HG02588 (cell line): ENCODE measurements at regions not wholly inside any gene's neighbourhood (a gene's known extent, or its start where the extent isn't known, plus 50 kb on each side); places are given as distances from the start of the nearest gene placed in this dataset.
A peak's percentile ranks its signal among the peaks of the same experiment; 100 is the strongest.

Experiments used
- ATAC-seq: cut with Tn5 transposase; IDR thresholded peaks from one replicate; pipeline ENCODE4 v1.9.1; 2021; ENCODE audit warnings: mild to moderate bottlenecking, moderate library complexity; ENCODE audit not compliant: unreplicated experiment

GRCh38 chr2:7574385-7574784 is 657.2 kb downstream of the RNF144A start:
- no peak for ATAC-seq

GRCh38 chr2:7577769-7578168 is 660.6 kb downstream of the RNF144A start:
- ATAC-seq, result no peak

- no peak for ATAC-seq
These were observed 666.8 kb downstream of the RNF144A start for GRCh38 chr2:7584017-7584416.

GRCh38 chr2:7586898-7587297 is 669.7 kb downstream of the RNF144A start:
- no peak for ATAC-seq

DNA sequence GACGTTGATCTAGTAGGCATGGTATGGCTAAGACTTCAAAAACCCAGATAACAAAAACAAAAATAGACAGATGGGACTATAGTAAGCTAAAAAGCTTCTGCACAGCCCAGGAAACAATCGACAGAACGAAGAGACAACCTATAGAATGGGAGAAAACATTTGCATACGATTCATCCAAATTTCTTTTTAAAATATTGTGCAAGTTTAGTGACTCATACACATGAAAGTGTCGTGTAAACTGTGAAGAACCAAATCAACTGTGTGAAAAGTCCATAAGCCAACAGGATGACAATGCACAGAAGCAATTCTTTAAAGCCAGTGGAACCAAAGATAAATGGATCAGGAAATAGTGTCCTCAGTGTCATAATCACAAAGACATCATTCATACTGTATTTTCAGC is 671.1 kb downstream of the RNF144A start:
- no peak for ATAC-seq

DNA sequence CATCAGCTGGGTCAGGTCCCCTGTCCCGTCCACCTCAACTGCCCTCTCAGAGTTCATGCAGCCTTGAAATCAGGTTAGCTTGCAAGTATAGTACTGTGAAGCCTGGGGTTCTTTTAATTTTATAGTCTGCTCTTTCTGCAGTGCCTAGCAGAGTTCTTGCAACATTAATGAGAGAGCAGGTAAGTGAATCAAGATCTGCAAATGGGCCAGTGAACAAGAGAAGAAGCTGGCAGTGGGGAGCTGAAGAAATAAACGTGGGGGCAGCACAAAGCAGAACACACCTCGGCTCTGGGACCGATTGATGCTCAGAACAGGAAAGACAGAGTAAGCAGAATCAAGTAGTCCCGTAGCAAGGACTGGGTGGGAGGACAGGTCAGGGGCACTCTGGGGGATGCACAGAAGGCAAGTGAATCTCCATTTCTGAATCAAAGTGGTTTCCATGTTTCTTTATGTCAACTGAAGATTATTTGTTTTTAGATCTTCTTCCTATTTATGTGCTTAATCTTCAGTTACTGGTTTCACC is 675.5 kb downstream of the RNF144A start:
- ATAC-seq, result no peak

DNA sequence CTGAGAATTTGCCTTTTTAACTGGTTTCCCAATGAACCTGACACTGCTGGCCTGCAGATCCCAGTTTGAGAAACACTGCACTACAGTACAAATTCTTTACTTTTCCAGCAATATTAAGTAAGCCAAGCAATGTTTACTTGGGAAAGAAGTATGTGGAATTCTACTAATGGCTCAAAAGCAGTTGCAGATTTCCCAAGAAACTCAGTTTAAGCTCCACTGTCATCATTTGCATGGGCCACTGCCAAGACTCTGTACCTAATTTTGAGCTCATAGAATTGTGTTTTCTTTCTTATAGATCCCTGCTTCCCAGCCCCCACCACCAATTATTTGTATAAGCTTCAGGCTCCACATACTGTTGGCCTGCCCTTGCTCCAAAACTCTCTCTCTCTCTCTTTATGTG is 676.1 kb downstream of the RNF144A start:
- ATAC-seq, result no peak

DNA sequence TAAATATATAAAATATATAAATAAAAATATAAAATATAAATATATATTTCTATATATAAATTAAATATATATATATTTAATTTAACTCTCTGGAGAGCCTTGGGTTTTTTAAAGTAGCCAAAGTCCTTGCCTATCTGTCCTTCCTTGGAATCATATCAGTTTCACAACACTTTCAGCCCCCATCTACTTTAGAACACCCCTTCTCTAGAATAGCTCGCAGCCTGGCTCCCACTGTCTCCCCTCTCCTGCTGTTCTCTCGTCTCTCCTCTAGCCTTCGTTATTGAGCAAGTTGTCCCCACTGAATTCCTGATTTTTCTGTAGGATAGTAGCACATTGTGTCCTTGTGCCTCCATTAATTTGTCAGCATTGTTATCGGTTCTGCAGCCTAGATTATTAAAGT is 677.0 kb downstream of the RNF144A start:
- no peak for ATAC-seq

GRCh38 chr2:7595206-7595605 is 678.0 kb downstream of the RNF144A start:
- no peak for ATAC-seq

GRCh38 chr2:7598402-7598801 is 681.2 kb downstream of the RNF144A start:
- no peak for ATAC-seq

DNA sequence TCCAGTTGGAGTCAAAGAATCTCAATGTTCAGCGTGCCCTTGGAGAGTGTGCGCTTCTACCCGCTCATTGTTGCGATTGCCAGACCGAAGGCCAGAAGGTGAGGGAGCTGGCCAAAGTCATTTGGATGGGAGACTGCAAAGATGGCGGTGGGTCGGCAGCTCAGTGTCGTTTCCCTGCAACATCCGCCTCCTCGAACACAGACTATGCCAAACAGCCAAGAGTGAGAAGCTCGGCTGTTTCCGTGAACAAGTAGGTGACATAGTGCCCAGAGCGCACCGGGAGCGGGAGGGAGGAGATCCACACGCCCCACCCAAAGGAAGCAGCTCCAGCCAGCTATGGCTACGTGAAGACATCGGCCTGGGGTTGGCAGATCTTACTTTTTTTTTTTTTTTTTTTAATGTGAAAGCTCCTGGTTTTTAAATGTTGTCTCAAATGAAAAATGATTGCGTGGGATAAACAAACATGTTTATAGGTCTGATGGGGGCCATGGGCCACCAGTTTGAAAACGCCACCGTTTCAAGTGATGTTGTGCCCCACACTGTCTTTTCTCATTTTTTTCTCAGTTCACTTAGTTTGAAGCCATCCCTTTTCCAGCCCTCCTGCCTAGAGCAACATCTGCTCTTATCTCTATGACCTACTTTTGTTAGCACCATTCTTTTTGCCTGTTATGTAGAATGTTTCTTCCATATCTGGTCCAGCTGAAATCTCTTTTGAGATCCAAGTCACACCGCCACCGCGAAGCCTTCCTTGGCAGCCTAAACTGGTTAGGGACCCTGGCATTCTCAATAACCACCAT is 682.4 kb downstream of the RNF144A start:
- ATAC-seq, result no peak

- no peak for ATAC-seq
These were observed 684.8 kb downstream of the RNF144A start for GRCh38 chr2:7601990-7602389.

GRCh38 chr2:7604456-7604855 is 687.2 kb downstream of the RNF144A start:
- no peak for ATAC-seq

DNA sequence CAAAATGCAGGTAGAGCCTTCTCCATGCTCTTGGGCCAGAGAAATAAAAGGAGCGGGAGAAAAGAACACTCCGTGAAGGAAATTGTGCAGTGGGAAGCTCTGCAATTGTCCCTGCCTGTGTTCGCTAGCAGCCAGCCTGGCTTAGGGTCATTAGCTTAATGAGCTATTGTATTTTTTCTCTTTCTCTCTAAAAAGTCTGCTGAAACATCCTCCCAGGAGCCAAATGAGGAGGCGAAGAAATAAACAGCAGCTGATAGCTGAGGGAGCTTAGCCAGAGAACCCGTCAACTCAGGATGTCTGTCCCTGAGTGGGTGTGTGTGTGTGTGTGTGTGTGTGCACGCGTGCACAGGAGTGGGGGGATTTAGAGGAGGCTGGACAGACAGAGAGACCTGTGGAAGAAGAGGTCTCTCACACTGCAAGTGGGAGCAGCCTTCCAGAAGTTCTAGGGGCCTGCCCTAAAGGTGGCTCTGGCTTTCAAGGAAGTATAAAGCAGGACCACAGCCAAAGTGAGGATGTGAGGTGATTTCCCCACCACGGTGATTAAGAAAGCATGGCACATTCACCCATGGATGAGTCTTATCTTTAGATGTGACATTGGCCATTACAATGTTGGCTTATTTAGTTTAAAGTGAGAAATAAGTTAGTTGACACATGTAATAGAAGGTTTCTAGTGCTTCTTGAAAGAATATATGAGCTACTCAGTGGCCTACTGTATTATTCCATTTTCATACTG is 690.4 kb downstream of the RNF144A start:
- ATAC-seq, result no peak

DNA sequence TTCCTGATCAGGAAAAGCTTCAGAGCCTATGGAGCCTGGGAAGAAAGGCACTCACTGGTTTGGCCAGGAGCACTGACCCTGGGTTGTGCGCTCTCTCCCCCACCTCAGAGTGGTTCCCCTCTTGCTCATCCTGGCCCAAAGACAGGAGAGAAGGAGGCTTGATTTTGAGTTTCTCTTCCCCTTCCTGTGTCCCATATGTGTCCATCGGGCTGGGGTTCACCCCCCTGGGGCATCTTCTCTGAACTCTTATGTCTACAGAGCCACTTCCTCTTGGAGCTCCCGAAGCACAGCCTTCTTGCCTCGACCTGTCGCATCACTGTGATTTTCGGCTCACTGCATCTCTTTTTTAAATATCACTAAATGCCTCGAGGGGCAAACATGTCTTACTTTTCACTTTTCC is 692.3 kb downstream of the RNF144A start:
- ATAC-seq, result peak; percentile 60

- no peak for ATAC-seq
These were observed 692.8 kb downstream of the RNF144A start for GRCh38 chr2:7609974-7610373.

- ATAC-seq, result no peak
These were observed 694.5 kb downstream of the RNF144A start for GRCh38 chr2:7611750-7612149.

GRCh38 chr2:7612969-7613368 is 695.8 kb downstream of the RNF144A start:
- ATAC-seq, result no peak

GRCh38 chr2:7613831-7614230 is 696.6 kb downstream of the RNF144A start:
- ATAC-seq, result no peak

- ATAC-seq, result no peak
These were observed 700.8 kb downstream of the RNF144A start for GRCh38 chr2:7618031-7618430.

- ATAC-seq, result no peak
These were observed 702.2 kb downstream of the RNF144A start for GRCh38 chr2:7619203-7619970.
